Prostate gland (tissue), 2 donors: ENCODE measurements at regions not wholly inside any gene's neighbourhood (a gene's known extent, or its start where the extent isn't known, plus 50 kb on each side); places are given as distances from the start of the nearest gene placed in this dataset.

Source experiments
- CTCF ChIP-seq, 4 experiments: fragments of 200-600 bp in 2 of 4; fragments of 450-650 bp in 2 of 4; sonication (generic) in 2 of 4; IDR thresholded peaks; 1 replicate in 3 of 4; 2 replicates in 1 of 4; pipeline ENCODE4 v1.5.1; 2016 to 2019; ENCODE audit warnings: antibody characterized with exemption in 4 of 4, mild to moderate bottlenecking in 2 of 4, moderate library complexity in 2 of 4
- POLR2A ChIP-seq: fragments of 450-650 bp; IDR thresholded peaks from one replicate; pipeline ENCODE4 v1.6.1; 2016; ENCODE audit warnings: antibody characterized with exemption, mild to moderate bottlenecking
- POLR2AphosphoS5 ChIP-seq: sonication (generic); formaldehyde crosslinking; IDR thresholded peaks from one replicate; pipeline ENCODE4 v1.6.1; 2017; ENCODE audit warnings: antibody characterized with exemption

DNA sequence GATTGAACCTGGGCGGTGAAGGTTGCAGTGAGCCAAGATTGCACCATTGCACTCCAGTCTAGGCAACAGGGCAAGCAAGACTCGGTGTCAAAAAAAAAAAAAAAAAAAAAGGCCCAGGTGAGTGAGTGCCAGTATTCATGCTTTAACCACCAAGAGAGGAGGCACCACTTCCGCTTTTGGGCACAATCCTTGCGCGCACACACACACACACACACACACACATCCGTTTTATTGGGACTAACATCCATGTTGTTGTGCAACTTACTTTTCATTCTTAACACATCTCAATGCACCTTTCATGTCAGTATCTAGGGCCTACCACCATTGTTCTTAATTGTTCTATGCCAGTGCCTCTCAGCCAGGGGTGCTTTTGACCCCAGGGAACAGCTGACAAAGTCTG, 263.0 kb downstream of the CDC5L start:
- no peak for TF ChIP-seq POLR2A
- TF ChIP-seq CTCF (IDR thresholded peaks at IDR 0.05): no peak
- no peak for TF ChIP-seq POLR2AphosphoS5
